Left renal pelvis (tissue), 4 donors: ENCODE measurements at regions not wholly inside any gene's neighbourhood (a gene's known extent, or its start where the extent isn't known, plus 50 kb on each side); places are given as distances from the start of the nearest gene placed in this dataset.

Experiments
- DNase-seq, 4 donors: peaks; one replicate each; pipeline ENCODE4 v3.0.0-alpha.2; 2013; ENCODE audit warnings: low read depth in 4 of 4, low spot score in 3 of 4

GRCh38 chr4:133776961-133777360 is 424.6 kb downstream of the PABPC4L start:
- no peak for DNase-seq

- no peak for DNase-seq
Measured at GRCh38 chr4:133776503-133776902, 425.1 kb downstream of the PABPC4L start.

- no peak for DNase-seq
Measured at GRCh38 chr4:133775881-133776280, 425.7 kb downstream of the PABPC4L start.

DNA sequence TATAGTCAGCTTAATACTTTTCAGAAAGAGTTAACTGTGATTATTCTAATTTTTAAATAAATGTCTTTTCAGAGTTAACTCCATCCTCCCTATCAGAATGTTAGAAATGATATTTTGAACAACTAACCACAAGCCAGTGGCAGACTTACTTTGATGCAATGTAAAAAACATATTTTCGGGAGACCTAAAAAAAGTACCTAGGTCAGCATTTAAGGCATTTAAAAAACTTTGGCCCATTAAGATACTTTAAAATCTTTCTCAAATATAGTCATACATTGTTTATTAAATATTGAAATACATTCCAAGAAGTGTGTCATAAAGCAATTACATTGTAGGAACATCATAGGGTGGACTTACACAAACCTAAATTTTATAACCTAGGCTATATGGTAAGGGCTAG is 426.1 kb downstream of the PABPC4L start:
- DNase-seq = no peak

- no peak for DNase-seq
Measured at GRCh38 chr4:133759428-133759827, 442.2 kb downstream of the PABPC4L start.

- DNase-seq = no peak
Measured at GRCh38 chr4:133741766-133742165, 459.8 kb downstream of the PABPC4L start.

- DNase-seq = no peak
Measured at GRCh38 chr4:133720001-133720400, 481.6 kb downstream of the PABPC4L start.

DNA sequence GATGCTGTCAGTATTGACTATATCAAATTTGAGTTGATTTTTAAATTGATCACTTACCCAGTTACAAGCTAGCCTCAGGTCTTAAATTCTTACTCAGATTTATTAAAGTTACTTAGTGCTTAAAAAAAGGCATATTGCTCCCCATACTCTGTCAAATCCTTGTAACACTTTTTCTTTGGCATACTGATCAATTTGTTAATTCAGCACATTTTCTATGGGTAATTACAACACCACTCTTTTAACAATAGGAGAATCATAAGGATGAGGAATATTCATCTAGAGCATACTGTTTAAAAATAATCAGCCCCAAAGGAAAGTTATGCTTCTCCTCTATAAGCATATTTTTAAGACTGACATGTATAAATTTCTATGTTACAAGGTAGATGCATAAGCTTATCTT is 482.5 kb downstream of the PABPC4L start:
- no peak for DNase-seq

- DNase-seq = no peak
Measured at GRCh38 chr4:133714211-133714610, 487.4 kb downstream of the PABPC4L start.

GRCh38 chr4:133713340-133713739 is 488.2 kb downstream of the PABPC4L start:
- no peak for DNase-seq

DNA sequence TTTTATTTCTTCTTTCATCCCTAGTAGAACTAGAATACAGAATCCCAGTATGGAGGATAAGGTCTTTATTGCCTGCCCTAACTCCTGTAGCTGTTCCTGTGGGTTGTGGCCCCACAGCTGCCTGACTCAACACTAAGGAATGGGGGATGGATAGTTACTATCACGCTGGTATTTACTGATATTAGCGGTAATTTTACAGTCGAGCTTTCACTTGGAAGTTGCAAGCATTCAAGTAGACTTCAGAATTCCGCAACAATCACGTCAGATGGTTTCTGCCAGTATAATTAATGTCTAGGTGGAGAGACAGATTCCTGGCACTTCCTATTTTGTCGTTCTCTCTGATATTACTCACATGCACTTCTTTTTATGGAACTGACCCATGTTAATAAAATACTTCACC is 489.8 kb downstream of the PABPC4L start:
- DNase-seq = no peak

DNA sequence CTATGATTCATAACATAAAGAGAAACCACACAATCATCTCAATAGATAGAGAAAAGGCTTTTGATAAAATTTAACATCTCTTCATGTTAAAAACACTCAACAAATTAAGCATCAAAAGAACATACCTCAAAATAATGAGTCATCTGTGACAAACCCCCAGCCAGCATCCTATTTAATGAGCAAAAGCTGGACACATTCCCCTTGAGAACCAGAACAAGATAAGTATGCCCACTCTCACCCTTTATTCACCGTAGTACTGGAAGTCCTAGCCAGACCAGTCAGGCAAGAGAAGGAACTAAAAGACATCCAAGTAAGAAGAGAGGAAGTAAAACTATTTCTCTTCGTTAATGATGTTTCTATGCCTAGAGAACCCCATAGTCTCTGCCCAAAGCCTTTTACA is 507.2 kb downstream of the PABPC4L start:
- DNase-seq = no peak

- no peak for DNase-seq
Measured at GRCh38 chr4:133683967-133684366, 517.6 kb downstream of the PABPC4L start.

DNA sequence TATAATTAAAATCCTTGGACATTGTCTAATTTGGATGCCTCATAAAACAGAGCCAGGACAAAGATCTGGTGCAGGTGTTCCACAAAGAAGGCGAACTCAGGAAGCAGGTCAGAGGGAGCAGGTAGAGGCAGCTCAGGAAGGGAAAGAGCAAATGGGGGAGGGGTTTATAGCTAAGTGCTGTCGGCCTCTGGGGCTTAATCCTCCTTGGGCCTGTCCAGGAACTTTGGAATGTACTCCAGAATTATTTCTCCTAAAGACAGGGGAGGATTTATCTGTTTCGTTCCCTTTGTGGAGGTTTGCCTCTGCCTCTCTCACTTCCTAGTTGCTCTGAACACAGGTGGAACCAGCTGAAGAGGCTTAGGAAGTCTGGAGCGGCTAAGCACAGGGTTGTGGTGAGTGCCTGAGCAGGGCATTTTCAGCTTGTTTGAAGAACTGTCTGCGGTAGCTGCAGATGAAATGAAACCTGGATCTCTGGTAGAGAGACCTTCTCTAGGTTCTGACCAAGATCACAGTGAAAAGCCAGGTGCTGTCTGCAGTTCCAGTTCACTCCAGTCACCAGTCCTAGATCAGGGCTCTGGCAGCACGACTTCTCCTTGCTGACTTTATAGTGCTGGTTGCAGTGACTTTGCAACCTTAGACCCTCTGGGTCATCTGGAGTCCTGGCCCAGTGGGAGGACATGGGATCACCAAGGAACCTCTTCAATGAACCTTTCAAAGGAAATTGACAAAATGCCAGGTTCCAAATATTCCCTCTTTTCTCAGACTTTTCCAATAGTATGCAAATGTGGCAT is 519.2 kb downstream of the PCDH10 start:
- DNase-seq = no peak

- DNase-seq = peak in 1 of 4 donors; percentile 3
Measured at GRCh38 chr4:133647206-133647605, 498.1 kb downstream of the PCDH10 start.

GRCh38 chr4:133641191-133641590 is 492.1 kb downstream of the PCDH10 start:
- no peak for DNase-seq

DNA sequence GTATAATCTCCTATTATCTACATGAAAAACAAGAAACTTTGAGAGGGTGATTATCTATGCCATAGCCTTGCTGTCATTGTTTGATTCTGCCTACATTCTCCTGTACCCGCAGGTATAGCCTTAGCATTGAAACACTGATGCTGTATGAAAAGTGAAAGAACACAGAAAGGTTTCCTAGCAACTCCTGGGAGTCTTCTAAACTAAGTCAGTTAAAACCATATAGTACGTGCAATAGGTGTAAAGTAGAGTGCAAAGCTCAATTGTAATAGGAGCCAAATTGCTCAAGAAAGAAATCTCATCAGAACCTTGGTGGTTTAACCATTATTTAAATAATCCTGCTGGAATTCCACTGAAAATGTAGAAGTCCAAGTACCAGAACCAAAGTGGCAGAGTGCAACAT is 489.7 kb downstream of the PCDH10 start:
- DNase-seq = peak in 1 of 4 donors; percentile 6

DNA sequence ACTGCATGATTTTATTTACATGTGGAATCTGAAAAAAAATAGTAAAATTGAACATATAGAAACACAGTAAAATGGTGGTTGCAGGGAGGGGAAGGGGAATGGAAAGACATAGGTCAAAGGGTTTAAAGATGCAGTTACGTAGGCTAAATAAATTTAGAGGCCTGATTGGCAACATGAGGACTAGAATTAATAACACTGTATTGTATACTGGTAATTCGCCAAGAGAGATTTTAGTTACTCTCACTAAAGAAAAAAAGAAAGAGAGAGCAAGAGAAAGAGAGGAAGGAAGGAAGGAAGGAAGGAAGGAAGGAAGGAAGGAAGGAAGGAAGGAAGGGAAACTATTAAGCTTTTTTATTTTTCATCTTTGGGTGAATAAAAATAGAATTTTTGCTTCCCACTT is 488.1 kb downstream of the PCDH10 start:
- DNase-seq = no peak

DNA sequence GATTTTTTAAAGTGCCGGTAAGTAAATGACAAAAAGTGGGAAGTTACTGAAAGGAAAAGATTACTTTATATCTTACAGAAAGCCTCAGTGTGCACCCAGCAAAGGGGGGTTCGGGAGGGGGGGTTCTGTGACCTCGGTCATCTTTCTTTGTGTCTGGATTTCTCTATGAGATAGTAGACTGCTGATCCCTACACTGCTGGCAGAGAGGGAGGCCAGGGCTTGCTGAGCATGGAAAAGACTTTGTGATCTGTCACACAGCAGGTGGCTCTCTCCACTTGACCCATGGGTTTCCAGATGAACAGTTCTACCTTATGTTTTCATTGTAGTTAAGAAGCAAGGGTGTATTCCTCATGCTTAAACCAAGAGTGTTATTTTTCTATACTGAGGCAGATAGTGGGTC is 475.6 kb downstream of the PCDH10 start:
- no peak for DNase-seq

GRCh38 chr4:133623847-133624246 is 474.8 kb downstream of the PCDH10 start:
- DNase-seq = no peak

DNA sequence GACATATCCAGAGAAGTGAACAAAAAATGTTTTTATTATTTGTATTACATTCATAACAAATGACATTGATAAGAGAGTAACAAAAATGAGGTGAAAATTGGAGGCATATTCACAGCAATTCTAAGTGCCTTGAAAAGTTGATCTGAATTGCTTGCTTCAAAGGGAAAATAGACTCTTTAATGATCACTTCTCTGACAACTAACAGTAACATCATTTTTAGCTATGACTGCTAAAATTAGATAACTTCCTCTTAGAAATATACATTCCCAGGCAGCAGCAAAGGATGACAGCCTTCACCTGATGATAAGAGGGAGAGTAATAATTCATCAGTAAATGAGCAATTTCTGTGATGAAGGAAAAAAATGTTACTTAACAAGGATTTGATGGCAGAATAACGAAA is 472.5 kb downstream of the PCDH10 start:
- no peak for DNase-seq

DNA sequence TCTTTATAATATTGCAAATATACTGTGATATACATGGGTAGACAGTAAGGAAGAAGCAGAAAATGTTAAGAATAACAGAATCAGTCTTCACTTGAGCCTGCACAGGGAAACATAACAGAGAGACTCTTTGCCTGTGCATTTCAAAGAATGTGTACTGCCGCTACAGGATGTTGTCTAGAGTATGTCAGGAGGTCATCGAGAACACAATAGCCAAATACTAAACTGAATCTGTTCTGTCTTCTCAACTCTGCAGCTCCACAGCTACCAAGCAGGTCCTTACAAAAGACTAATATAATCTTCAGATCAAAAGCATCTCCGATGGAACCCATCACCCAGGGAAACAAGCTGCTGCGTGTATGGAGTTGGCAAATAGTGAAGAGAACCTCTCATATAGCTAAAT is 471.5 kb downstream of the PCDH10 start:
- DNase-seq = no peak

DNA sequence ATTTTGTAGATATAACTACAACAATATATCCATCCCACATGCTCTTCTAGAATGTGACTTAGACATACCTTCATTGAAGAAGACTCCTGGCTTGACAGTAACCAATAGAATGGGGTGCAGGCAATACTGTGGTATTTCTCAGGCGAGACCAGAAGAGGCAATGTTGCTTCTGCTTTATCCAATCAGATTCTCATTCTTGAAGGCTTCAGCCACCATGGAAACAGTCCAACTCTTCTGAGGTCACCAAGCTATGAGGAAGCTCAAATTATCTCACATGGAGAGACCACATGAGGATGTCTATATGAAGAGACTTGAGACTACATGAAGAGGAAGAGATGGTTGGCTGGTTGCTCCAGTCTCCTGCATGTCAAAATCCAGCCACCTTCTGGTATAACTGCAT is 469.9 kb downstream of the PCDH10 start:
- no peak for DNase-seq
